GM21526 (cell line): ENCODE measurements at regions not wholly inside any gene's neighbourhood (a gene's known extent, or its start where the extent isn't known, plus 50 kb on each side); places are given as distances from the start of the nearest gene placed in this dataset.
"Not testable (repeated sequence)": the region's sequence is repeated elsewhere in the genome, so short reads cannot be mapped to it uniquely, and the experiment has no call there.

Experiments used
- ATAC-seq: cut with Tn5 transposase; IDR thresholded peaks from one replicate; pipeline ENCODE4 v1.9.1; 2021; ENCODE audit warnings: moderate library complexity; ENCODE audit not compliant: unreplicated experiment, low FRiP score

GRCh38 chr2:76187415-76187814 is 476.7 kb upstream of the GCFC2 start:
- no peak for ATAC-seq

- ATAC-seq = no peak
Observed at GRCh38 chr2:76180676-76181075, 470.0 kb upstream of the GCFC2 start.

GRCh38 chr2:76178610-76179009 is 467.9 kb upstream of the GCFC2 start:
- ATAC-seq = no peak

GRCh38 chr2:76175295-76175694 is 464.6 kb upstream of the GCFC2 start:
- no peak for ATAC-seq

GRCh38 chr2:76174505-76174904 is 463.8 kb upstream of the GCFC2 start:
- ATAC-seq = no peak

- ATAC-seq = not testable (repeated sequence)
Observed at GRCh38 chr2:76173206-76173605, 462.5 kb upstream of the GCFC2 start.

- not testable (repeated sequence) for ATAC-seq
Observed at GRCh38 chr2:76172154-76172595, 461.5 kb upstream of the GCFC2 start.

- ATAC-seq = no peak
Observed at GRCh38 chr2:76170856-76171255, 460.1 kb upstream of the GCFC2 start.

- ATAC-seq = no peak
Observed at GRCh38 chr2:76170009-76170384, 459.3 kb upstream of the GCFC2 start.

- no peak for ATAC-seq
Observed at GRCh38 chr2:76169276-76170008, 458.7 kb upstream of the GCFC2 start.

GRCh38 chr2:76163860-76164259 is 453.1 kb upstream of the GCFC2 start:
- no peak for ATAC-seq

- ATAC-seq = no peak
Observed at GRCh38 chr2:76160670-76161069, 450.0 kb upstream of the GCFC2 start.

GRCh38 chr2:76159042-76159648 is 448.4 kb upstream of the GCFC2 start:
- no peak for ATAC-seq

- ATAC-seq = no peak
Observed at GRCh38 chr2:76157531-76157930, 446.8 kb upstream of the GCFC2 start.

GRCh38 chr2:76154981-76155380 is 444.3 kb upstream of the GCFC2 start:
- ATAC-seq = no peak

GRCh38 chr2:76149846-76150245 is 439.1 kb upstream of the GCFC2 start:
- no peak for ATAC-seq

- ATAC-seq = not testable (repeated sequence)
Observed at GRCh38 chr2:76139303-76139702, 428.6 kb upstream of the GCFC2 start.

- ATAC-seq = no peak
Observed at GRCh38 chr2:76128622-76129021, 417.9 kb upstream of the GCFC2 start.

- ATAC-seq = no peak
Observed at GRCh38 chr2:76120176-76120575, 409.5 kb upstream of the GCFC2 start.

- ATAC-seq = no peak
Observed at GRCh38 chr2:76089683-76090082, 379.0 kb upstream of the GCFC2 start.

GRCh38 chr2:76083248-76083647 is 372.5 kb upstream of the GCFC2 start:
- no peak for ATAC-seq

- no peak for ATAC-seq
Observed at GRCh38 chr2:76082509-76082908, 371.8 kb upstream of the GCFC2 start.
